NCI-H1694 treated with DMSO at 0.1 percent for 48 hours (cell line): ENCODE measurements at regions not wholly inside any gene's neighbourhood (a gene's known extent, or its start where the extent isn't known, plus 50 kb on each side); places are given as distances from the start of the nearest gene placed in this dataset.

Experiments
- DNase-seq: peaks from one replicate; lab custom pipeline; 2025; lab: John Stamatoyannopoulos, UW

DNA sequence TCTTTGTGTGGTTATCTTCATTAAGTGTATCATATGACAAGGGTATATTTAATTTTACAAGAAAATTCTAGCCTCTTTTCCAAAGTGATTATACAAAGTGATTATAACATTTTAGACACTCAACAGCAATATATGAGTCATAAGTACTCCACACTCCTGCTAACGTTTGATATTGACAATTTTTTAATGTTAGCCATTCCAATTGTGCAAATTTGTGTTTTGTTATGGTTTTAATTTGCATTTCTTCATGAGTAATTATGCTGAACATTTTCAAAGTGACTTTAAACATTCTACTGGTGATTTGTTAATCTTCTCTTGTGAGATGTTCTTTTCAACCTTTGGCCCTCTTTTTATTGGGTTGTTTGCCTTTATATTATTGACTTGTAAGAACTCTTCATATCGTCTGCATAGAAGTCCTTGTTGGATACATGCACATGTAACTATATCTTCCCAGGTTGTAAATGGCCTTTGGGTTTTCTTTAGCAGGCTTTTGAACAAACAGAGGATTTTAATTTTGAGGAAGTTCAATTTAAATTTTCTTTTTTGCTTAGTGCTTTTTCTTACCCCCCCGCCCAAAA, 771.6 kb upstream of the ZNF608 start:
- no peak for DNase-seq

DNA sequence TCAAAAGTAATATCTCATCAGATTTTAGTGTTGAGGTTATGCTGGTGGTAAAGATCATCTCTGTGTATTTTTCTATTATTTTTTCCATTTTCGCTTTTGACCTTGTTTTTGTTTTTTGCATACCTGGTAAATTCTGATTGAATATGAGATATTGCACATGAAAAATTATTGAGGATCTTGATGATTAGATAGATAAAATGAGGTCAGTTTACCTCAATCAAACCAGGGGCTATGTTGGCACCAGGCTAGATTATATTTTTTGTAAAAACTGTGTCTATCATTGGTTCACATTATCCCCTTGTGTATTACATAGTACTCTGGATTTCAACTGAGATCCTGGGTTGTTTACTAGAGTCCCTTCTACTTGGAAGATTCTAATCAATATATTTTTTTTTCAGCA, 774.9 kb upstream of the ZNF608 start:
- no peak for DNase-seq

DNA sequence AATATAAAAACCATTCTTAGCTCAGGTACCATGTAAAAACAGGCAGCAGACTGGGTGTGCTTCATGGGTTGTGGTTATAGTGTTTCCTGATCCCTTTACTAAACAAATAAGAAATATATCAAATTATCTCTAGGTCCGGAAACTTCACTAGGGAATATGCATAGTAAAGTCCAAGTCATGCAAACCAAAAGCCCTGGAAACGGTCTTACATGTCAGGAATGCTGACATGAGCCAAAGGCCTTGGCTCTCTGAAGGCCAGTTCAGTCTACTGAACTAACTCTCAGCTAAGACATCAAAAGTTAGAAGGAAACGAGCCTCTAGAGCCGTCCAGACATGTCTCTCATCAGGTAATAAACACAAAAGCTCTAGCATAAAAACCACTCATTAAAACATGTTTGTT, 778.9 kb upstream of the ZNF608 start:
- no peak for DNase-seq

DNA sequence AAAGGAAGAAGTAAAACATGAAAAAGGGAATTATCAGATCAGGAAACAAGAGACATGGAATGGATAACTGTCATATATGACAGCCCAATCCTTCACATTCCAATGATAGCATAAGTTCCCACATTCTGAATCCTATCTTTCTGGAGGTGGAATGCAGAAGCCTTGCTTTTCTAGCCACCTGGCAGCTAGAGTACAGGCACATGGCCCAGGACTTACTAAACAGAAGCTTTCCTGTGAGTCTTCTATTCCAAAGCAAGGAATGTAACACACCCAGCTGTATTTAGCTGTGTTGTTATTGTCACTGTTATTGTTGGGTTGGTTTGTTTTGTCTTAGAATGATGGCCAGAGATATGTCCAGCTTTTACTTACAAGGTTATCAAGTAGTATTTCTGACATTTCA, 780.5 kb upstream of the ZNF608 start:
- no peak for DNase-seq

DNA sequence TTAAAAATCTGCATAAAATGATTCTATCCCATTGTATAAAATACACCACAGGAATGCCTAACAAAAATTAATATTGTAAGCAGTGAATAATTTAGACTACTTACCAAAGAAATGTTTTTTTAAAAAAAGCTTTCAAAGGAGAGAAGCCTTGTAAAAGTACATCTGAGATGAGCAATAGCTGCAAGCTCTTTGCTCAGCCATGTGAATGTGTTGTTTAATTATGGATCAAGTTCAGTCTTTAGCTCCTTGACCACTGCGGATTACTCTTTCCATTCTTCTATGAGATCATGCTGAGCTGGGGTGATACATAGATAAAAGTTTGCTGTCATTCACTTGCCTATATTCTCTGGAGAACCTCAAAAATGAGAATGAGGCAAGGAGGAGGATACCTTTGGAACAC, 782.4 kb upstream of the ZNF608 start:
- no peak for DNase-seq

DNA sequence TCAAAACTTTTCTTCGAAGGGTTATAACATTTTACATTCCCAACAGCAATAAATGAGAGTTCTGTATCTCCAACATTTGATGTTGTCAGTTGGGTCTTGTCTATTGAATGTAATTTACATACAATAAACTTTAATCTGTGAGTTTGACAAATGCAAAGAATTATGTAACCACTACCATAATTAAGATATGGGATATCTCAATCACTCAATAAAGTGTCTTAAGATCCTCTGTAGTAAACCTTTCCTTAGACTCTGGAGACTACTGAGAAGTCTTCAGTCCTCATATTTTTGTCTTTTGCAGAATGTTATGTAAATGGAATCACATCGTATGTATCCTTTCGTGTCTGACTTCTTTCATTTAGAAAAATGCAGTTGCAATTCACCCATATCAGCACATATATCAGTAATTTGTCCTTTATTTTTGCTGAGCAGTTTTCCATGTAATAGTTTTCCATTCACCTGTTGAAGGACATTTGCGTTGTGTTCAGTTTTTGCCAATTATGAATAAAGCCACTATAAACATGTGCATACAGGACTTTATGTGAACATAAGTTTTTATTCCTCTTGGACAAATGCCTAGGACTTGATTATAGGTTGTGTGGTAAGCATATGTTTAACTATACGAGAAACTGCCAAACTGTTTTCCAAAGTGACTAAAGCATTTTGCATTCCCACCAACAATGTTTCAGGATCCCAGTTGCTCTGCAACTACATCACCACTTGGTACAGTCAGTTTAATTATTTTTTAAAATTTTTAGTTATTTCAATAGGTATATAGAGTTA, 784.6 kb upstream of the ZNF608 start:
- peak; percentile 80 for DNase-seq

DNA sequence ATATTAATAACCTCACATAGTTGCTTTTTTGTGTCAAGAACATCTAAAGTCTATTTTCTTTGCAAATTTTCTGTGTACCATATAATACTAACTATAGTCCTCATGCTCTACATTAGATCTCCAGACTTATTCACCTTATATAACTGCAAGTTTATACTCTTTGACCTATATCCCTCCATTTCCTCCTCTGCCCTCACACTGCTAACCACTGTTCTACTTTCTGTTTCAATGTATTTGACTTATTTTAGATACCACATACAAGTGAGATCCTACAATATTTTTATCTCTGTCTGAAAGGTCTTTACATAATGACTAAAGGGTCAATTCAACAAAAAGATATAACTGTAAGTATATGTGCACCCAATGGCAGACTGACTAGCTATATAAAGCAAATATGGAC, 789.7 kb upstream of the ZNF608 start:
- DNase-seq: no peak

DNA sequence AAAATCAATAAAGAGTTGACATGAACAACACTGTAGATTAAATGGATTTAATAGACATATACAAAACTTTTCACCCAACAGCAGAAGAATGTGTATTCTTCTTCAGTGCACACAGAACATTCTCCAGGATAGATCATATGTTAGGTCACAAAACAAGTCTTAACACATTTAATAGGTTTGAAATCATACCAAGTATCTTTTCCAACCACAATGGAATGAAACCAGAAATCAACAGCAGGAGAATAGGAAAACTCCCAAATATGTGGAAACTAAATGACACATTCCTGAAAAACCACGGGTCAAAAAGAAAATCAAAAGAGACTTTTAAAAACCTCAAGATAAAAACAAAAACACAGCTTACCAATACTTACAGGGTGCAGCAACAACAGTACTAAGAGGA, 790.1 kb upstream of the ZNF608 start:
- no peak for DNase-seq

DNA sequence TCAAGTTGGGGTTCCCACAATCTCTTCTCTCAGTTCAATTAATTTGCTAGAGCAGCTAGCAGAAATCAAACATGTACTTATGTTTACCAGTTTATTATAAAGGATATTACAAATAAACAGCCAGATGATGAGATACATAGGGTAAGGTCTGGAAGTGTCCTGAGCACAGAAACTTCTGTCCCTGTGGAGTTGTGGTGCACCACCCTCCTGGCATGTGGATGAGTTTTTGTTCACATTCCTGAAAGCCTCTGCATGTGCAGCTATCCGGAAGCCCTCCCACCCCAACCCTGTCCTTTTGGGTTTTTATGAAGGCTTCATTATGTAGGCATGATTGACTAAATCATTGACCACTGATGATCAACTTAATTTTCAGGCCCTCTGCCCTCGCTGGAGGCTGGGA, 791.2 kb upstream of the ZNF608 start:
- DNase-seq: no peak

DNA sequence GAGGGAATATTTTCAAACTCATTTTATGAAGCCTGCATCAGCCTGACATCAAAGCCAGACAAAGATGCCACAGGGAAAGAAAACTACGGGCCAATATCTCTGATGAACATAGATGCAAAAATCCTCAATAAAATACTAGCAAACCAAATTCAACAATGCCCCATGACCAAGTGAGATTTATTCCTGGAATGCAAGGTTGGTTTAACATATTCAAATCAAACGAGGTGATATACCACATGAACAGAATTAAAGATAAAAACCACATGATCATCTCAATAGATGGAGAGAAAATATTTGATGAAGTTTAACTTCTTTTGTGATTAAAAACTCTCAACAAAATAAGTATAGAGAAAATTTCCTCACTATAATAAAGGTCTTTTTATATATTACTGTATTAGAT, 792.0 kb upstream of the ZNF608 start:
- DNase-seq: no peak

DNA sequence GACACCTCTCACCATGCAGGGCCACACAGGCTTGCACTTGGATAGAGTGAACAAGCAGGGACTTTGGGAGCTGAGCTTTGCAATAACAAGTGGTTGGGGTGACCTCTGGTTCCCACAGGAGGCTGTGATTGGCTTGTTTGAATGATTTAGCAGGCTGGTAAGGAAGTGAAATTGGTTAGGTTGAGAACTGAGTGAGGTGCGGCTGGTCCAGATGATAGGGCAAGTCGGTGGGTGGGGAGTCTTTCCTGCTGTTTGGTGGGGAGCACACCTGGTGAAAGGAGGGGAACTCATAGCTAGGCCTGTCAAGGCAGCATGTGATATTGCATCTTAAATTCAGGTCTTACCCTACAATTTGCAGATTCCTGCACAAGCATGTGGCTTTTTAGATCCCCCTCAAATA, 794.6 kb upstream of the ZNF608 start:
- DNase-seq: no peak

DNA sequence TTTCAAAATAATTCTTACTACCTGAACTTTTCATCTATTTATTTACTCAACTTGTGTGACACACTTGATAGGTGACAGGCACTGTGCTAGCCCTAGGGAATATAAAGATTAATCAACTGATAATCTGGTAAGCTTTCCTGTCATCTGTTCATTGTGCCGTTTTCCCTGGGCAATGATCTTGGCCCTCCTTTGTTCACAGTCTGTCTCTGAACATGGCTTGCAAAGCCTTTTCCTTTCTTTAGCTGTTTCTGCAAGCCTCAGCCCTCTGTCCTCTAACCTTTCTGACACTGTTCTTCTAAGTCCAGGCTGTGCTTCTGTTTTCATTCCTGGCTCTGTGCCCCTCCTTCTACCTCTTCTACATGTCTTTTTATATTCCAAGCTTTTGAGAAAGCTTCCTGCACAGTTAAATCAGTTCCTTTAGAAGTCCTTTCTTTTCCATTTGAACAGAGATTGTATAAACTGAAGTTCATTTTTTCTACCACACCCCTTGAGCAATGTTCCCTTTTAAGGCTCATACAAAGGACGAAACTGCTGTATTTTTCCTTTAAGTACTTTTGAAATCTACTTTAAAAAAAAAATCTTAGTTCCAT, 803.0 kb upstream of the ZNF608 start:
- no peak for DNase-seq

DNA sequence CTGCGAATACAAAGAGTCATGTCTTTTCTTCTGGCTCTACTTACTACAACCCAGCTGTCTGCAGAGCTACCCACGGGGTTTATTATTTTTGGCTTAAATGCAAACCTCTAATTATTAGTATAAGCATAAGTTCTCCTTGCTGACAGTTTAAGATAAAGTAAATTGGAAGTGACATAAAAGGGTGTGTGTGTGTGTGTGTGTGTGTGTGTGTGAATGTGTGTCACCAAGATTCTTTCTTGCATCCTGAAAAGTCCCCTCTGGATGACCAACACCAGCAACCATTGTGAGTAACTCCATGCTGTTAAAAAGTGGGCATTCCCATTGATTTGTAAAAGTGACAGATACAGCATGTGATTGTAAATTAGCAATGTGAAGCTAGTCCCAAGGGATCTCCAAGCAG, 803.8 kb upstream of the ZNF608 start:
- DNase-seq: no peak

DNA sequence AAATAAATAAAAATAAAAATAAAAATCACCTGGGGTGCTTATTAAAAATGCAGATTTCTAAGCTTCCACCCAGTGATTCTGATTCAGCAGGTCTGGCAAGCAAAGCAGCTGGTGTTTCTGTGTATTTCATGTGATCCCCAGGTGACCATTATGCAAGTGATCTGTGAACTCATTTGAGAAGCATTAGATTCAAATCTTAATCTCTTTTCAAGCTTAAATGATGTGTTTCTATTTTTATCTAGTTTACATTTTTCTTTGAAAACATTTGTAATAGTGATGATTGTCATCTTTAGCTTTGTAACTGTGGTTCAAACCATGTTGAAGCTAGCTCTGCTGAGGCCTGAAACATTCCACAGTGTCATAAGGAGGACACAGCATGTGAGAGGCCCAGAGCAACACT, 804.8 kb upstream of the ZNF608 start:
- DNase-seq: no peak

DNA sequence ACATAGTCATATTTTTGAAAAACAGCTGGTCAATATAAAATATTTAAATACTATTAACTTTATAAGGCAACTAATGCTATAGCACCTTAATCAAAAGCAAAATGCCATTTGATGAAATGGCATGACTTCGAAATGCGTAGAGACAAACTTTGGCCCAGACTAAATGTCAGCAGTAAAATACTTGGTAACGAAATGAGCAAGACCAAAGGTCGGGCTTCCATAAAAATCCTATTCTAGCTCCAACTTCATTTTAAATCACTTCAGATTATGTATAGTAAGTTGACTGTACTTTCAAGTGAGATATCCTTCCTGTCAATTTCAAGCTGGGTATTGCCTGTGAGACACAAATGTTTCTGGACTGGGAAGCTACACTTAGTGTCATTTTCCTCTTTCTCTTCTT, 805.4 kb upstream of the ZNF608 start:
- no peak for DNase-seq

DNA sequence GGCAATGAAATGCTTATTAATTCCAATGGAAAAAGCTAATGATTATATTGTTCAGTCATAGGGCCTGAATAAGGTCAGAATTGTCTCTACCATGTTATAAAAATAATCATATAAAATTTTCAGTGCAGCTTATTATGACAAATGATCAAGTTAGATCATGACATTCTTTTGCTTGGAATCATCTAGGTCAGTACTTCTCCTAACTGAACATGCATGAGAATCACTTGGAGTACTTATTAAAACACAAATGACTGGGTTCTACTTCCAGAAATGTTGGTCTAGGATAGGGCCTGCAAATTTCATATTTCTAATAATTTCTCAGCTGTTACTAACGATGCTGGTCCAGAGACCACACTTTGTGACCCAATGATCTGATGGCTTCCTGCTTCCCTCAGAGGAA, 806.0 kb upstream of the ZNF608 start:
- DNase-seq: no peak

DNA sequence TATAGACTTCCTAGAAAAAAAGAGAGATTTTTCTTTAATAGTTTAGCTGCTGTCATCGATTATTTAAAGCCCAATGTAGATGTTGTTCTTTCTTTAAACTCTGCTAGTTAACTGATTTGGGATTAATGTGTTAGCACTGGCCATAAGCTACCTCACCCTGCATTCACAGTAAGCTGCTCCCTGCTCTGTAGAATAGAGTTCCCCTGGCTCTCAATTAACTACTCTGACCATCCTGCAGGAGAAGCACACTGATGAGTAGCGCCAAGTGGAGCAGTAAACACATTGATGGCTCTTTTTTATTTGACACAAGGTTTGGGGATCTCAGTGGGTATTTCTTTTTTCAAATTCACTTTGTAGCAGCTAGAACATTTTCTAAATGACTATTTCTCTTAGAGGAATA, 807.9 kb upstream of the ZNF608 start:
- DNase-seq: no peak

DNA sequence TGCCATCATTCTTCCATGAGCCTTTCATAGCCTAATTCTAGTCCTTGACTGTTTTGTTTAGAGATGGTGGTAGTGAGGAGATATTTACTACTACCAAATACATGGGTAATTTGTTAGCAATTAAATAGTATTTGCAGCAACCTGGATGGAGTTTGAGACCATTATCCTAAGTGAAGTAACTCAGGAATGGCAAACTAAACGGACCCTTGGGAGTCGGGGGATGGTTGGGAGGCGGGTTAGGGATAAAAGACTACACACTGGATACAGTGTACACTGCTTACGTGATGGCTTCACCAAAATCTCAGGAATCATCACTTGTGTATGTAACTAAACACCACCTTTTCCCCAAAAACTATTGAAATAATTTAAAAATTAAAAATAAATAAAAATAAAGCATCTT, 809.2 kb upstream of the ZNF608 start:
- DNase-seq: no peak

DNA sequence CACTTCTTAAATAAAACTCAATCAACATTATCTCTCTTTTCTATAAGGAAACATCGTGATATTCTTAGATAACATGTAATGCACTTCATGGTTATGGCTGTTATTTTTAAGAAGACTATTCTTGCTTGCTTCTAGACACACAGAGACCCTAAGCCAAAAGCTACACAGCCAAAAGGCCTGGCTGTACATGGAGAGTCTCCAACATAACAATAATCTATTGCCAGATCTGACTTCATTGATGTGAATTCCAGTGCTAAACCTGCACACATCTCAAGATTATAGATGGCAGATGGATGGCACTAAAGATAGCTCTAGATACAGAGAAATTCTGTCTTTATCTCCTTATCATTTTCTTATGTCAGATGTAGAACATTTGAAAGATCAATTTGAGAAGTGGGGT, 811.6 kb upstream of the ZNF608 start:
- DNase-seq: no peak

DNA sequence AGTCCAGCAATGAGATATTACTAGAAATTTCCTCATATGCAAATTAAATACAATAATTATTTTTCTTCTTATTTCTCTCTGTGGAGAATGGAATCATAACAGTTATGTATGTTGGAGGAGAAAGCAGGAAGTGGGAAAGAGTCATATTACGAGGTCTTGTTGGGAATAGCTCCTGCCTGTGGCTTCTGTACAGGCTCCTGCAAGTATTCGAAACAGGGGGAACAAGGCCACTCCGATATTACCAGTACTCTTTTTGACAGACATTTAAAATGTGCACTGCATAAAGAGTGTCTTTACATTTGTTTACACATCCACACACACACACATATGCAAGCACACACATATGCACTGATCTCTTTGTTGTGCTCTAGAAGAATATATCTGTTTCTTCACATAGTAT, 812.0 kb upstream of the ZNF608 start:
- no peak for DNase-seq

DNA sequence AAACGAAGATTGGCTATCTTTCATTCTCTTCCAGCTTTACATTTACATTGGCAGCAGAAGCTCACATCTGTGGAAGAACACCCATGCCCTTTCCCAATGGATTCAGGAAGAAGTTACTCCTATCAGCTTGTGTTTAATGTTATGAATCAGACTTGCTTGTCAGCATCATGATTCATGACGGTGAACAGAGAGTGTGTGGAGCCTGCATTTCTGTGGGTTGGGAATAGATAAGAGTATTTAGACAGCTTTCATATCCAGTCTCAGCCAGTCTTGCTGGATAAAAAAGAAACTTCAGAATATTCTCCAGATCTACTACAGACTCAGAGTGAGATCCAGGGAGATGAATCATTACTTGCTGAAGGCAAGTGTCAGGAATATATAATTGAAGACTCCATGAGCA, 812.9 kb upstream of the ZNF608 start:
- DNase-seq: no peak

DNA sequence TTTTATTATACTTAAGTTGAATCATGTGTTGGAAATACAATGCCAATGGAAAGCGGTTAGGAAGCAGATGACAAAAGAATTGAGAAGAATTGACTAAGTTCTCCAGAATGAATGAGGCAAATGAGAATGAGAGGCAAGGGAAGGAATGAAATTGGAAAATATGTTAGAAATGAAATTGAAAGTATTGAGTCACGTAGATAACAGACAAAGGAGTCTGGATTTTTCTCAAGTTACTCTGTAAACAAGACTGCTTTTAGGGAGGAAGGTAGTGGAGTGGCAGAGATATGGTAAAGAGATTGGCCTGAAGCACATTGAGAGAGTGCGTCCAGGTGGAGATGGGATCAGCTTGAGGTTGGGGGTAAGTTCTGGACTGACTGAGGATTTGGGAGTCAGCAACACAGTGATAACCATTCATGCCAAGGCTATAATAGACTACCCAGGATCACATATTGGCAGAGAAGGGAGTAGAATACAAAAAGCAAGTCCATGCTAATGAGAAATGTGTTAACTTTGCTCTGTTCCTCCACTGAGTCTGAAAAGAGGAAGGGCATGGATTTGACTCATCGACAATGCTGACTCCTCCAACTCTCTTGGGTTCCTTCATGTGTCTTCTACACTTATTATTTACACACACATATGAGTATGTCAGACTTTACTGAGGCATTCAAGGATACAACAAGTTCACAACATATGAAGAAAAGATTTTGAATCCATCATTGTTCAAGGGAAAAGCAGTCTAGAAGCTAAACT, 814.2 kb upstream of the ZNF608 start:
- DNase-seq: no peak

DNA sequence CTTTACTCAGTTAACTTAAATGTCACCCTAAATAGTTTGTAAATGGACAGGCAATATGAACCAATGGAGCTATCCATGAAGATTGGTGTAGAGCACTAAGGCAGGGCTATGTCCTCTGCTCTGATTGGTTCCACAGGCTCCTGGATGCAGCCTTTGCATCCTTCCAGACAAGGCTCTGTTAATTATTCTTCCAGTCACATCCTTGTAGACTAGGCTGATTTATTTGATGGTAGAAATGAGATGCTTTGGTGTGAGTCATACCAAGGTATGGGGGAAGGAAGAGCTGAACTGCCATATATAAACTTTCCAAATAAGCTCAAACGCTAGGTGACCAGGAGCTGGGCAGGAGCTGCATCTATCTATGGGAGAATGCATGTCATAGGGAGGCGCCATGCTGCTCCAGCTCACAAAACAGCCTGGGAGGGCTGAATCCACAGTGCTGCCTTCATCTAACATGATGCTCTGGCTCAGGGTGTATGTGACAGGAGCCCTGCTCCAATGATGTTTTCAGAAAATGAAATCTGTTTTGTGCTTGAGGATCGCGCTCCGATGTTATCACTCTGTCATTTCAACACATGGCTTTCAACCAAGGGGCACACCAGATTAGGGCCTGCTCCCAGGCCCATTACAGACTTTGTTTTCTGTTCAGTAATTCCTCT, 818.0 kb upstream of the ZNF608 start:
- DNase-seq: no peak
